GM18507 (cell line): ENCODE measurements at regions not wholly inside any gene's neighbourhood (a gene's known extent, or its start where the extent isn't known, plus 50 kb on each side); places are given as distances from the start of the nearest gene placed in this dataset.
"Not testable (repeated sequence)": the region's sequence is repeated elsewhere in the genome, so short reads cannot be mapped to it uniquely, and the experiment has no call there.

ENCODE experiments used
- DNase-seq: peaks from one replicate; pipeline ENCODE4 v3.0.0; 2011; ENCODE audit warnings: low read depth; ENCODE audit not compliant: insufficient read length; ENCODE audit errors: extremely low spot score
- FAIRE-seq: peaks from 2 replicates; lab custom pipeline; 2011; peaks lifted over from hg19 to GRCh38; lab: Jason Lieb, UNC

GRCh38 chr16:79388396-79388795 is 212.1 kb downstream of the MAF start:
- FAIRE-seq (no peak), DNase-seq (no peak)

GRCh38 chr16:79386299-79386698 is 214.2 kb downstream of the MAF start:
- FAIRE-seq: no peak
- DNase-seq: no peak

GRCh38 chr16:79381603-79382042 is 218.9 kb downstream of the MAF start:
- FAIRE-seq (no peak), DNase-seq (no peak)

GRCh38 chr16:79380995-79381602 is 219.4 kb downstream of the MAF start:
- FAIRE-seq (no peak), DNase-seq (no peak)

- DNase-seq: no peak
Observed at GRCh38 chr16:79379095-79379494, 221.4 kb downstream of the MAF start.

GRCh38 chr16:79377082-79377481 is 223.5 kb downstream of the MAF start:
- not testable (repeated sequence) for DNase-seq, FAIRE-seq

More at GRCh38 chr16:79379095-79379494, 221.4 kb downstream of the MAF start:
- no peak for FAIRE-seq

GRCh38 chr16:79375351-79375750 is 225.2 kb downstream of the MAF start:
- FAIRE-seq (no peak), DNase-seq (no peak)

GRCh38 chr16:79372503-79373184 is 227.9 kb downstream of the MAF start:
- no peak for FAIRE-seq
- no peak for DNase-seq

- DNase-seq: no peak
- no peak for FAIRE-seq
Observed at GRCh38 chr16:79370736-79371135, 229.8 kb downstream of the MAF start.

GRCh38 chr16:79369796-79370195 is 230.7 kb downstream of the MAF start:
- FAIRE-seq (no peak), DNase-seq (no peak)

GRCh38 chr16:79367822-79368221 is 232.7 kb downstream of the MAF start:
- no peak for FAIRE-seq
- no peak for DNase-seq

GRCh38 chr16:79366635-79367034 is 233.9 kb downstream of the MAF start:
- DNase-seq (no peak), FAIRE-seq (no peak)

- DNase-seq: no peak
- no peak for FAIRE-seq
Observed at GRCh38 chr16:79365702-79366101, 234.8 kb downstream of the MAF start.

GRCh38 chr16:79363484-79363883 is 237.1 kb downstream of the MAF start:
- DNase-seq (no peak), FAIRE-seq (no peak)

- DNase-seq (no peak), FAIRE-seq (no peak)
Observed at GRCh38 chr16:79363035-79363434, 237.5 kb downstream of the MAF start.

- FAIRE-seq: no peak
- DNase-seq: no peak
Observed at GRCh38 chr16:79362300-79362970, 238.1 kb downstream of the MAF start.

GRCh38 chr16:79361132-79361751 is 239.3 kb downstream of the MAF start:
- FAIRE-seq: no peak
- DNase-seq: no peak

GRCh38 chr16:79360267-79360666 is 240.3 kb downstream of the MAF start:
- FAIRE-seq: no peak

GRCh38 chr16:79359082-79359481 is 241.5 kb downstream of the MAF start:
- FAIRE-seq (no peak), DNase-seq (no peak)

More at GRCh38 chr16:79360267-79360666, 240.3 kb downstream of the MAF start:
- no peak for DNase-seq

GRCh38 chr16:79358188-79358587 is 242.3 kb downstream of the MAF start:
- FAIRE-seq (no peak), DNase-seq (no peak)
